Coronary artery (tissue), 2 donors: ENCODE measurements at regions not wholly inside any gene's neighbourhood (a gene's known extent, or its start where the extent isn't known, plus 50 kb on each side); places are given as distances from the start of the nearest gene placed in this dataset.
A peak's percentile ranks its signal among the peaks of the same experiment; 100 is the strongest.

ENCODE experiments used
- DNase-seq: peaks from one replicate; pipeline ENCODE4 v3.0.0-alpha.2; 2017; ENCODE audit warnings: low spot score
- H3K27ac ChIP-seq, 2 donors: fragments of 200-600 bp; sonication (generic); one replicate each; pipeline ENCODE4 v1.5.1; 2016 to 2019
- H3K4me3 ChIP-seq: fragments of 200-600 bp; sonication (generic); 2 replicates; pipeline ENCODE4 v1.5.1; 2016; ENCODE audit warnings: mild to moderate bottlenecking, moderate library complexity
- TF ChIP-seq, protein P1 (sequence below): fragments of 200-600 bp; sonication (generic); IDR thresholded peaks from one replicate; pipeline ENCODE4 v1.5.1; 2019; ENCODE audit warnings: antibody characterized with exemption

DNA sequence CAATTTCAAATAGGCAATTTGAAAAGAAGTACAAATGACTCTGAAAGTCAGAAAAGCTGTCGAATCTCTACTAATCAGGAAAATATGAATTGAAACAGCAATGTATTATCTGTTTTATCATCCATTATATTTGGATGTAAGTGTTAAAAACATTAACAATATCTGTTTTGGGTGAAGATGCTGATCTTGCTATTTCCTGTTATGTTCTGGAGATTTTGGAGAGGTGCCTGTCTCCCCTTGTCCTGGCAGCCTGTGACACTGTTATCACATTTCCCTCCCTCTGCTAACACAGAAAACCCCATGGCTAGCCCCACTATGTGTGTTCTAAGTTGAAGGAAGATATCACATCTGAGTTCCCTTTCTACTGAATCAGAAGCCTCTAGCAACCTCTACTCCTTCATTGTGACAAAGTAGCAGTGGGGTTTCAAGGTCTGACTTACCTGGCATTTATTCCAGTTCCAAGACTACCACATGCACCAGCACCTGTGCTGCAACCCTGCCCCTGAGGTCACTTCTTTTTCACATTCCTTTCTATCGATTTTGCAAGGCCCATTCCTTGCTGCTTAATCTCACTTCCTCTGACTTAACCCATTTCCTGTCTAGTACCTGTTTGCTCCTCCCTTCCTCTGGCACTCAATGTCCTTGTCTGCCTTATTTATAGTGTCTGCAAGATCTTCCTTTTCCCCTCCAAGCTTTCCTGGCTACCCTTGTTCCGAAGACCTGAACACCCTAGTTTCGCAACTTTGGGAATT, 95.5 kb upstream of the COL8A1 start:
- TF ChIP-seq, protein P1, sequence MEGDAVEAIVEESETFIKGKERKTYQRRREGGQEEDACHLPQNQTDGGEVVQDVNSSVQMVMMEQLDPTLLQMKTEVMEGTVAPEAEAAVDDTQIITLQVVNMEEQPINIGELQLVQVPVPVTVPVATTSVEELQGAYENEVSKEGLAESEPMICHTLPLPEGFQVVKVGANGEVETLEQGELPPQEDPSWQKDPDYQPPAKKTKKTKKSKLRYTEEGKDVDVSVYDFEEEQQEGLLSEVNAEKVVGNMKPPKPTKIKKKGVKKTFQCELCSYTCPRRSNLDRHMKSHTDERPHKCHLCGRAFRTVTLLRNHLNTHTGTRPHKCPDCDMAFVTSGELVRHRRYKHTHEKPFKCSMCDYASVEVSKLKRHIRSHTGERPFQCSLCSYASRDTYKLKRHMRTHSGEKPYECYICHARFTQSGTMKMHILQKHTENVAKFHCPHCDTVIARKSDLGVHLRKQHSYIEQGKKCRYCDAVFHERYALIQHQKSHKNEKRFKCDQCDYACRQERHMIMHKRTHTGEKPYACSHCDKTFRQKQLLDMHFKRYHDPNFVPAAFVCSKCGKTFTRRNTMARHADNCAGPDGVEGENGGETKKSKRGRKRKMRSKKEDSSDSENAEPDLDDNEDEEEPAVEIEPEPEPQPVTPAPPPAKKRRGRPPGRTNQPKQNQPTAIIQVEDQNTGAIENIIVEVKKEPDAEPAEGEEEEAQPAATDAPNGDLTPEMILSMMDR = no peak
- H3K27ac ChIP-seq = no peak overlapping the region
- H3K4me3 ChIP-seq = no peak overlapping the region
- DNase-seq = no peak

DNA sequence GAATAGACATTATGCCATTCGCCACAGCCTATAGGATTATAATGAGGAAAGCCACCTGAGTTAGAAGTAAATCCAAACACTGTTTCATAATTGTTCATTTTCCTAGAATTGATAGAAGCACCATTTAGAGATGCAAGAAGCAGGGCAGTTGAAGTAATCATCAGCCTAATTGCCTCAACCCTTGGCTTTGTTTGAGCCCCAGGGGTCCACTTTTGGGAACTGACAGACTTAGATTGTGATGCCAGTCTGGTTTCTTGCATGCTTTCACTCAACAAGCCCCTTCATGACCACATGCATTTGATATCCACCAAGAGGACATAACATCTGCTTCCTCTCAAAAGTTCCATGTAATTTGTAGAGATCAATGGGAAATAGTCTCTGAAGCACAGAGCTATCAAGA, 97.2 kb upstream of the COL8A1 start:
- Histone ChIP-seq H3K27ac (no peak overlapping the region), H3K4me3 (no peak overlapping the region)
- TF ChIP-seq, protein P1 = no peak
- no peak for DNase-seq

DNA sequence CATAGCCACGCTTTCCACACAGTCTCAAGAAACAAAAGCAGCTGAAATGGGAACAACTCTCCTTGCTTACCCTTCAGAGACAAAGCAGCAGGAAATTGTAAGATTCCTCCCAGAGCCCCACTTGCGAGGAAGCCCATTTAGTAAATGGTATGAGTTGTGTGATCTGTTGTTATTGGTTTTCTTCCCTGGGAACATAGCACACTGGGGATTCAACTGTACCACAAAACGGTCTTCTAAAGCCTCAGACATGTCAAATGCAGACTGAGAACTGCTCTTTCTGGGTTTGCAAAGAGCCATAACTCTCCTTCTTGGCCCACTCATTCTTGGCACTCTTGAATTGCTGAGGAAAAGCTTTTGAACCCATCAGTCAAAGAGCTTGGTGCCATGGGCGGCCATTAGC, 101.0 kb upstream of the COL8A1 start:
- H3K4me3 ChIP-seq = no peak overlapping the region
- H3K27ac ChIP-seq = no peak overlapping the region
- DNase-seq = no peak
- TF ChIP-seq, protein P1 = no peak

DNA sequence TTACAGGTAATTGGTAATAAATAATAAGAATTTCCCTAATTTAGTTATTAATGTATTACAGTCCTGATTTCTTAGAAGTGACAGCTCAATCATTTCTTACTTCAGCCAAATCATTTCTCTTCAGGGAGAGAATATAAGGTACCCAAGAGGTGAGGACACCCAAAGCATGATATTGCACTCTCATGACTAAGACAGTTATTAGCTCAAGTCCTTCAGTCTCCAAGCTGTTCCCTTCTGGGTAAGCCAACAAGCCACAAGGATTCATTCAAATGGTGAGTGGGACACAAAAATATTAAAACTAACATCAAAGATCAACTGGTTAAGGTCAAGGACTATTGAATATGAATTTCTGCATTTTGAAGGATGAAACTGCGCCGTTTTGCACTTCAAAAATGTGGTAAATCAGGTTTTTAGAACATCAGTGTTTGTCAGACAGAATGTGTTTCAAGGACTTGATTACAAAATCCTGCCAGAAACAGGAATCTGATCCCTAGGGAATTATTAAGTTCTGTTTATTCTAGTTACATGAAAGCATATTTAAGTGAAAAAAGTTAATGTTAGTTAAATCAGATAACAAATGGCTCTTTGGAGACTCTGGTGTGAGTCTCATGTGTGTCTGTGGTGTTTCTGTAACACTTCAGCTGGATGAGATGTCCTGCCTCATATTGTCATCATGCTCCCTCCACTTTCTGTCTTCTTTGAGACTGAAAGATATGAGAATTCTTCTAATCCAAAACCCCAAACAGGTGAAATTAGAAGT, 101.7 kb upstream of the COL8A1 start:
- TF ChIP-seq, protein P1 = no peak
- H3K4me3 ChIP-seq = no peak overlapping the region
- DNase-seq = no peak
- H3K27ac ChIP-seq = no peak overlapping the region

DNA sequence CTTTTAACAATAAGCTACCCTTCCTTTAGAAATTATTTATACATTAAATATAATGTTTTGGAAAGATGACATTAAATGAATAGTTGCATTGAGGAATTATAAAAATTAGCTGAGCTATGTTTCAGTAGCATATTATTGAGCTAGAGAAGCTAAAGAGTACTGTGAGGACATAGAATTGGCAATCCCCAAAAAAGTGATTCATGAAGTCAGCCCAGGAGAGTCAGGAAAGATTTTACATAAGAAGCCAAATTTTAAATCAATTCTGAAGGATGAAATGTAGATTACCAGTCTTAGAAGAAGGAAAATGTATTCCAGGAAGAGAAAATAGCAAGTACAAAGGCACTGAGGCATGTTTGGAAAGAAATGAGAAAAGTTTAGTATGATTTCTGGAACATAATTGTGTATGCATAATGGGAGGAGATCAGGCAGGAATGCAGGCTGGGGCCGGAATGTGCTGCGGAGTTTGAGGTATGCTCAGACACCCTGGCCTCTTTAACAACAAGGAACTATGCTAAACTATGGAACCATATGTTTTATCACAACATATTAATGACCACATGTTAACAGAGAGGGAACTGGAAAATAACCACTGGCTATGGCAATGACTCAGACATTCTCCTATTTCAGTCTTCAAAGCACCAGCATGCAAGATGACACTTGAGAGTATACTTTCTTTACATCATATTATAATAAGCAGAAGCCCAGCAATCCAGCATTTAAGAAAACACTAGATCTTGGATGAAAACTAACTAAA, 103.3 kb upstream of the COL8A1 start:
- DNase-seq = no peak
- TF ChIP-seq, protein P1 = no peak
- H3K27ac ChIP-seq = no peak overlapping the region
- H3K4me3 ChIP-seq = no peak overlapping the region

- DNase-seq = no peak
- H3K27ac ChIP-seq = no peak overlapping the region
- TF ChIP-seq, protein P1 = peak; percentile 20
Measured at GRCh38 chr3:99532246-99532645, 106.1 kb upstream of the COL8A1 start.

More at GRCh38 chr3:99532246-99532645, 106.1 kb upstream of the COL8A1 start:
- H3K4me3 ChIP-seq = no peak overlapping the region
